ENCODE measurements at regions not wholly inside any gene's neighbourhood (a gene's known extent, or its start where the extent isn't known, plus 50 kb on each side); places are given as distances from the start of the nearest gene placed in this dataset.
A peak's percentile ranks its signal among the peaks of the same experiment; 100 is the strongest.

DNA sequence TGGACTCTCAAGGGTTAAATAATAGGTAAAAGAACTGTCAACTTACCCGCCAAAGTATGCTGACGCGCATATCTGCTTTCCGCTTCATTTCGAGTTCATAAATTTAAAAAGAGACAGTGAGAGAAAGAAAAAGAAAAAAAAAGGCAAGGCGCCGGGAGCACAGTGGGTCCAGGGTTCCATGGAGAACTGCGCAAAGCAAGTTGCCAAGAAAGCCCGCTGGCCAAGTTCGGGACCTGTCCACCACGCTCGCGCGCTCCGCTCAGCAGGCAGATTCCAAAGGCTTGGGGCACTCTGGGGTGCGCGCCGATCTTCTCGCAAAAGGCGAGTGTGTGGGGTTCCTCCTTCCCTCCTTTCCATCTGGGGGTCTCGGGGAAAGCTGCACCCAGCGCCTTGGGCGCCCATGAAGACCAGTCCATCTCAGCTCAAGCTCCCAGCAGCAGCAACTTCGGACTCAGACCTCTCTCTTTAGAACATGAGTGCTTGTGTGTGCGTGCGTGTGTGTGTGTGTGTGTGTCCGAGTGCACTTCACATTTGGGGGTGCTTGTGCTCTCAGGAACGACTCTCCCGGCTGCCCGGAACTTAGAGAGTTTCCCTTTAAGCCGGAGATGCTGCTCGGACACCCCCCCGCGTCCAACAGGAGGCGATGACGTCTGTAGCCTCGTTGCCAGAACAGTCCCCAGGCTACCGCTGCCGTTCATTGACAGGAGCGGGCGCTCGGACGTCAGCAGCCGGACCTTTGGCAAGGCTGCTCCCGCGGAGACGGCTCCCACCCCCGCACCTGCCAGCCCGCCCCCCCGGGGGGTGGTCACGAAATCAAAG lies 180.0 kb downstream of the TBXT start:
- peak in 54 of 58 donors; percentile 38 to 90 (median 72) for DNase-seq

DNA sequence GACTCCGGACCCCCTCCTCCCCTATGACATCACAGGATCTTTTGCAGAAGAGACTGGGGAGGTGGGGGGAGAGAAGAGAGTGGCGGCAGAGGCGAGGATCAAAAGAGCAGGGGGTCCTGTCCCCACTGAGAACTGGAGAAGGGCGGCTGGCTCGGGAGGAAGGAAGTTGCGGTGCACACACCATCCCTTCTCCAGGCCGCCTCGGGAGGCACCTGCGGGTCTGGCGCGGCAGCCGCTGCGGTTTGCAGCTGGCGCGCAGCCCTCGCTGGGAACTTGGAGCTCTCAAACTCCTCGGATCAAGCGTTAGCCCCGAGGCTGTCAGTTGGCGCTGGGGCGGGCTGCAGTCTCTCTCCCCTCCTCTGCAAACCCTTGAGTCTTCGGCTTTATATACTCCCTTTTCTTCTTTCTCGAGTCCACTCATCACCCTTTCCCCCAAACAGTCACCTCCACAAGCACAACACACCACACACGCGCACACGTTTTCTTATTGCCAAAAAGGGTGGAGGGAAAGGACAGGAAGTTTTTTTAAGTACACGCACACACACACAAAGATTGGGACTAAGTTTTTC lies 180.7 kb downstream of the TBXT start:
- peak in 7 of 58 donors; percentile 19 to 50 (median 37) for DNase-seq

DNA sequence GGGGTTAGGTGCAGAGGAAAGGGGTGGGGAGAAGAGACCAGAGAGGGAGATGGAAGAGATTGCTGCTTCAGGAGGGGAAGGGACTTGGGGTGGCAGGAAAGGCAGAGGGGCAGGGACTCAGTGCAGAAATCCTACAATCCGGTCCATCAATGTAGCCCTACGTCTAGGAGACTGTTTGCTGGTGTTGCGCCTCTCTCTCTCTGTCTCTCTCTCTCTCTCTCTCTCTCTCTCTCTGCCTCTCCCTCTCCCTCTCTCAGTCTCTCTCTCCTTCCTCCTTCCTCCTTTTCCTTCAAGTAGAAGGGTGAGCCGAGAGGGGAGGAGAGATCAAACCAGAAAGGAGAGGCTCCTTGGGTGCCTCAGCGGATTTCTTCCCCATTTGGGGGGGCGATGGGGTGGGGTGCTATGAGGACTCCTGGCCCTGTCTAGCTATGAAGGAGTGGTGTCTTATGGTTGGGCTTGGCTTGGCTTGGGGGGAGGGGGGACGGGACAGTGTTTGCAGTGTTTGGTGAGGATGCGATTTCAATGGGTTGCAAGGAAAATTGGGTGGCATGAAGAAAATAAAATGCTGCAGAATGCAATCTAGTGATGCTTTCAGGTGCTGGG lies 181.2 kb downstream of the TBXT start:
- DNase-seq: peak in 6 of 58 donors; percentile 7 to 58 (median 27)

DNA sequence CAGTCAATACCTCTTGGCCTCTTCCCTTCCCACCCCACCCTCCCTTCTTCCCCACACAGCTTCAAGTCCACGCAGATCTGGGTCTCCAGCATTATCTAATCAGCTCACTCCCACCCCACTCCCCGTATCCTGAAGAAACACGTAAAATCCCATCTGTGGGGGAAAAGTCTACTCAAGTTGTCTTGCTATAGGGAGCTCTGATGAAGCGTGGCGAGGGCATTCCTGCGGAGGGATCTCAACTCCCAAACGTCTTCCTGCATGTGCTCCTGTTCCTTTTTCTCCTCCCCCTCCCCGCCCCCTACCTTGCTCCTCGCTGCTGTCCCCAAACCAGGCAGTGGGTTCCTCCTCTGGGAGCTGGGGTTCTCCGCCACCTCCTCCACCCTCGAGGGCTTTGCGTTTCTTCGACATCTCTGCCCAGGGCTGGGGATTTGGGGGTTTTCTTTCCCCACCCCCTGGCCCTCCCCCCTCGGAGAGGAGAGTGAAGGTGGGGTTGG lies 181.8 kb downstream of the TBXT start:
- peak in 9 of 58 donors; percentile 5 to 68 (median 27) for DNase-seq

DNA sequence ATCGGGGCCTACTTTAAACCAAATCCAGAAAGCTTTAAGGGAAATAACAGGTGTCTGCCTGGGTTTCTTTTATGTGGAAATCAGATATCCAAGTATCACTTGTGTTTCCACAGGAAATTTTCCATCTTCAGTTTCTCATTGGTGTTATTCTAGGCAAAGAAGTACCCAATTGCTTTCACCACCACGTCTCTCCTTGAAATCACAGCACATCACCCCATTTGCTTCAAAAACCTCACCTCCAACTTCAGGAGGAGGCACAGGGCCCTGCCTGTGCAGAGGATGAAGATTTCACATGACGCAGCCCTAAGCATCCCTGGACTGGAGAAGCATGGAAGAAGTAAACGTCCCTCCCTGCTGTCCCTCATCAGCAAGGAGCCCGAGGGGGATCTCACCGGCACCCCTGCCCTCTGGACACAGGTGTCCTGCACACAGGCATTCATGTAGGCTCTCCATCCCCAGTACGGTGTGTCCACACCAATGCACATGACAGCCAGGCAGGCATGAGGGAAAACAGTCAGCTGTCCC lies 182.3 kb downstream of the TBXT start:
- no peak for DNase-seq

DNA sequence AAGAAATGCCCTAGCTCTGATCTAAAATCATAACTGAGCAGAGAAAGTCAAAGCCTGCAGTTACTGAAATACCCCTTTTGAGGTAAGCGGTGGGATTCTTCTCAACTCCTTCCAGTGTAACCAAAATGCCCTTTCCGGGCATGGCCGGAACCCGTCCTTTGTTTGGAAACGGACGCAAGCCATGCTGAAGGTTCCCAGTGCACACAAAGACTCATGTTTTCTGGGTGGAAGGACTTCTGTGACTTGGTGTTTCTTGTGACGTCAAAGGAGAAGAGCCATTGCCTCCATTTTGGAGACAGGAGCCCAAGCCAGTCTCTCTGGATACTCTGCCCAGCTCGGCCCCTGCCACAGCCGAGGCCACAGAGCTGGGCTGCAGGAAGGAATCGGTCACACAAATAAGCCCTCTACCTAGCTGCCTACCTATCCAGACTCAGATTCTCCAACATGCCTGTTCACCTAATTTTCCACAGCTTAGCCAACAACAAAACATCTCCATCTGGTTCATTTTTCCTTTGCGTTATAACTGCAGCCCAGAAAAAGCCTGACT lies 182.8 kb downstream of the TBXT start:
- peak in 1 of 58 donors; percentile 8 for DNase-seq

DNA sequence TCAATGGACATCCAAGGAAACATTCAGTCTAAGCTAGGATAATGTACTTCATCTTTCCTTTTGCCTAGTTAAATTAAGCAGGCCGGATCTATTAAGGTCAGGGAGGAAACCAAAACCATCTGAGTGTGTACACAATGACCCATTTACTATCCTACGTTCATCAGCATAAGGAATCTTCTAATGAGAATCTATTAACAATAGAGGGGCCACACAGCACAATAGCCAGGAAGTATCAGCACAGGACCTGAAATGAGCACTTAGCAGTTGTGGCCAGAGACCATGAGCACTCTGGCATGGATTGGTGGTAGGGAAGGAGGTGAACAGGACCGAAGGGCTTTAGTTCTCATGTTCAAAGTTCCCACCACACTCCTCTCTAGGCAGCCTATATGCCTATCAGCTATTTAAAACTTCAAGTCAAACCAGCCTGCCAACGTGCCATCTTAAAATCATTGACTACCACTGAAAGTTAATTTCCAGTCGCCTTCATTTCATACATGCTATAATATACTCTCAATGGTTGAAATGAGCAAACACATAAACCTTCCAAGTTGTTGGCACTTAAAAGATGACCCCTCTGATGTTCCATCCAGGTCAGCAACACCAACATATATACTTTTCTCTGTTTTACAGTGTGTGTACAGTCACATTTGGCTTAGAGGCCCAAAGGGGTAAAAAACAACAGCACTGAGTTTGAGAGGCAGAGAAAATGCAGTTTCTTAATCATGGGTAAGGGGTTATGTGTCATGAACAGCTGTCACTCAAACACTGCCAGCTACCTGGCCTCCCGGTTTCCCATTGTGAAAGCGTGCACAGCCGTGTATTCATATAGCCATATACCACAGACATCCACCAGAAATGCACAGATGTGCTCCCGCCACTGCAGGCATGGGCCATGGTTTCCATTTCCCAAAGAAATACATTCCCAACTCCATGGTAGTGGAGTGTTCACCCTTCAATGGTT lies 184.3 kb downstream of the TBXT start:
- DNase-seq: no peak

DNA sequence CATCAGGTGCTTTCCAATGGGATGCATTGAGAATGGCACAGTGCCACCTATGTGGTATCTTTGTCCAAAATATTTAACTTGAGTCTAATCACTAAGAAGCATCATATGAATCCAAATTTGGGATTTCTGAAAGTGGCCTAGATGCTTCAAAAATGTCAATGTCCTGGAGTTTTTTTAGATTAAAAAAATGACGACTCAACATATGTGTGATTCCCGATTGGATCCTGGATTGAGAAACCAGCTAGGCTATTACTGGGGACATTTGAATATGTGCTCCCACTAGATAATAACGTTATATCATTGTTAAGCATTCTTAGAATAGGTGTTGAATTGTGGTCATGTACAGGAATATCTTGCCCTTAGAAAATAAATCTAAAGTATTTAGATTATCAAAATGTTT lies 189.2 kb downstream of the TBXT start:
- DNase-seq: no peak

DNA sequence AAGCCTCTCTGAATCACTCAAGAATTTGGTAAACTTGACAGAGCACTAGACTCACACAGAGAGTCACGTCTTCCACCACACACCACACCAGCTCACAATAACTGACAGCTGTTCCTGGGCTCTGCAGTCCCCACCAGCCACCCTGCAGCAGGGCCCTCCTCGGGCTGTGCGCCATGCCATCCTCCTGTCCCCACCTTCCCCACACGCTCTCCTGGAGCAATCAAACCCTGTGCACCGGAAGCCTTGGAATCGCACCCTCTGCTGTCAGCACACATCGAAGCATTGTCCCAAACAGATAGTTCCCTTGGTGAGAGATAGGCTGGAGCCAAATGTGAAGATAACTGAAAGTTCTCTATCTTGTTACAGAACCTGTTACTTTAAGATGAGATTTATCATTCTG lies 191.0 kb downstream of the TBXT start:
- no peak for DNase-seq

DNA sequence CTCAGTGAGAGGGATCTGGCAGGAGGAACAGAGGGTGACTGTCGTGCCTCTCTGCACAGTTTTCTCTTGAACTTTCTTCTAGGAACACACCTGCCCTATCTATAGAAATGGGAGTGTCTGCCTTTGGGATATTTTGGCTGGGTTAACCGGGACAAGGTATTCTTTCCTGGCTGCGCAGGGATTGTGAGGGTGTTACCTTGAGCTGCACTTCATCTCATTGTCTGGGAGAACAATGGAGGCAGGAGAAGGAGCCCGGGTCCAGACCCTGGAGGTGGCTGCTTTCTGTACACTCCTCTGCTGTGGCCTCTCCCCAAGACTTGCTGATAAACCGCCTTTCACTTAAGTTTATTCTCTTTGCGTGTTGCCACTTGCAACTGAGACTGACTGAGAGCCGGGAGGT lies 192.8 kb downstream of the TBXT start:
- no peak for DNase-seq

DNA sequence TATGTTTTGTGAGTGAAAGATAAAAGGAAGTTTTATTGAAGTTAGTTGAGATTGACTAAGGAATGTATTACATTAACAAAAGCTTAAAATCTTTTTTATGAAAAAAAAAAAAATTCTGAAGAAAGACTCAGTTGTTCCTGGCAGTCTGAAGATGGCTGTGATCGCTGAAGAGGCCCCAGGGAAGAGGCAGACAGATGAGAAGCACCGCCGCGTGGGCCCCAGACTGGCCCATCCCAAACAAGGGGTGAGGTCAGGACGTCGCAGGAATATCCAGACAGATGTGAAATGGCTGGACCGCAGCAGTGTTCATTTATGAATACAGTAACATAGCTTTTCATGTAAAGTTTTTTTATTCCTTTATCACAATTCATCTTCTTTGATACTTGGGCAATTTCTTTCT lies 194.2 kb downstream of the TBXT start:
- no peak for DNase-seq

DNA sequence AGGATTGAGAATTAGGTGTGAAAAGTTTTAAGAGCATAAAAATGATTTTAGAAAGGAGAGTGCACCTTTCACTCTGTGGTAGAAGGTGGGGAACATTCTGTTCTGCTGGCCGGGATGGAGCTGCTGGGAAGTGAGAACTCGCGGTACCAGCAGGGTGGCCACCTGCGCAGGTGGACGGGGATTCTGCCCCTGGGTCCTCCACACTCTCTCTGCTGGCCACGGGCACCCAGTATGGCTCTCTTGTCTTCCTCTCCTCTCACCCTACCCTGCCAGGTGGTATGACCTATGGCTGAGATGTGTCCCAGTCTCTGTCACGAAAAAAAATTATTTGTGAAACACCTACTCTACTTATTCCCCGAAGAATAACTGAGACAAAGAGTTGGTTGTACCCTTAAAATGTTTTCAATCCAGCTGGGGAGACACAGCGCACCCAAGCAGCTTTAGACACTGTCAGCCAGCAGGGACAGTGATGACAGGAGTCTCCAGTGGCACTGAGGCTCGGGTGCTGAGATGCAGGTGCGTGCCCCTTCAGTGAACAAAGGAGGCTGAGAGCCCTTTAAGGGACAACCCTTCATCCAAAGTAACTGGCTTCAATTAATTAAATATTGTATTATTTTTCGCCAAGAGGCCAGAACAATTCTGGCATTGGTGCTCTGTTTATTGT lies 195.4 kb downstream of the TBXT start:
- DNase-seq: no peak

DNA sequence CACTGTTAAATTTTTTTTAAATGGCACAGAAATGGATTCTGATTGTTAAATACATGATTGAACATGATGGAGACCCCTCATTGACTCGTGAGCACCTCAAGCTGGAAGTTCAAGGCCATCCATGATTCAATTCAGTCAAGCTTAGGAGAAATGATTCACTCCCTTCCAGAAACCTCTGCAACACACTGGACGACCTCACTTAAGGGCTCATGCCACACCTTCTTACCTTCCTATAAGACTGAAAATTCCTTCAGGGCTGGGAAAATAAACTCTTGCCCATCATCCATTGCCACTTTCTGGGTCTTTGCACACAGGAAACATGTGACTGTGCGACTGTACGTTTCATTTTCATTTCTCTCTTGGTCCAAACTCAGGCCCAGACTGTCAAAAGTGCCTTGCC lies 196.4 kb downstream of the TBXT start:
- DNase-seq: no peak

DNA sequence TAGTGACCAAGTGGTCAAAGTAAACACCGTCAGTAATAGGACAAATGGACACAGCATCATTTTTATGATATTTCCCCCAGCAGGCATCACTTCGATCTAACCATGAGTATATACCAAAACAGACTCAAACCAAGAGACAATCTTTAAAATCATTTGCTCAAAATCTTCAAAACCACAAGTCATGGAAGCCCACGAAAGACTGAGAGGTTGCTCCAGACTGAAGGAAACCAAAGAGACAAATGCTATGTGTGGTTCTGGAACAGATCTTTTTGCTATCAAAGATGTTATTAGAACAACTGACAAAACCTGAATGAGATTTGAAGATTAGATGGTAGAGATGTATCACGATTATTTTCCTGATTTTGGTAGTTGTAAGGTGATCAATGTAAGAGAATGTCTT lies 197.7 kb downstream of the TBXT start:
- no peak for DNase-seq

DNA sequence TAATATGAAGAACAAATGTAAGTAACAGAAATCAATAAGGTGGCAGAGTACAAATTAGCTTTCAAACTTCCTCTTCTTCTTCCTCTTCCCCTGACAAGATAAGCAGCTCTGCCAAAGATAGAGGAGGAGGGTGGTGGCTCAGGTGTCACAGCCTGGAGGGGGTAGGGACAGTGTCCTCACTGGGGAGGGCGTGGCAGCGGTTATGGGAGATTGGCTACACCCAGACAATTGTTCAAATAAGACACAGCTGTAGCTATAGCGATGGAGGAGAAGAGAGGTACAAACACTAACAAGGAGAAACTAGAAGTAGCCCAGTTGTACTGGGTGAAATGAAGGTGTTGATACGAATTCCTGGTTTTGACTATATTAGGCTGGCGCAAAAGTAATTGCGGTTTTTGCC lies 198.5 kb downstream of the TBXT start:
- DNase-seq: no peak

DNA sequence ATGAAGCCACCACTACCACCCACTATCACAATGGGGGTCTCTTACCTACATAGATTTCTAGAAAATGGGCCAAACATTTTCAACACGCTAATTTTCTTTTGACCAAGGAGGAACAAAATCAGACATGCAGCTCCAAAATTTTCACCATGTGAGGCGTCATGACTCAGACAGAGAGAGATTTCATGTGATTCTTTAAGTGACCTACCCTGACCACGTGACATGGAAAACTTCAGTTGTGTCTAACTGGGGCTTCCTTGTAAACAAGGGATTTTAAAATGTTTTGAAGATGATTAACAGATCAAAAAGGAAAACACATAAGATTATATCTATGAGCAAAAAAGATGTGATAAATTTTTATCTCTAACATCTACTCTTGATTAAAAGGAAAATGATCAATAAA lies 199.2 kb downstream of the TBXT start:
- no peak for DNase-seq

DNA sequence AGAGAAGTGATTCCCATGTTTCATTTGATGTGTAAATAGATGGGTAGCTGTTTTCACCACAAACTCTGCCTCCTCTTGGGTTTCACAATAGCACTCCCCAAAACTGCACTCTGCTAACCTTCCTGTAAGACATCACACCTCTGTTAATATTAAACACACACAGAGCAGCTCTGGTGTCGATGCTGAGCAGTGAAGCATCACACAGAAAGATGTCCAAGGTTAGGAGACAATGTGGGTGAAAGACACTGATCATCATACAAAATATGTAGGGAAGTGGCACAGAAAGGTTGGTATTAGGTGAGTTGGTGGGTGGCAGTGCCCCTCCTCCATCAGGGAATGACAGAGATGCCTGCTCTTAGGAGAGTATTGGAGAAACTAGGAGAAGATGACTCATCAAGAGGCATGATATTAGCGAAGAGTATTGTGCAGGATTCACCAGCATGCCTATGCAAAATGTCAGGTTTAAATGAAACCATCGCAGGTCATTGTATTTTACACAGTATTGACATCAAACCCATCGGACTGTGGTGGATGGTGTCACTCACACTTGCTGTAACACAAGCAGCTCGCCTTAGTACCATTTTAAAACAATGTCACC lies 199.7 kb downstream of the TBXT start:
- no peak for DNase-seq

DNA sequence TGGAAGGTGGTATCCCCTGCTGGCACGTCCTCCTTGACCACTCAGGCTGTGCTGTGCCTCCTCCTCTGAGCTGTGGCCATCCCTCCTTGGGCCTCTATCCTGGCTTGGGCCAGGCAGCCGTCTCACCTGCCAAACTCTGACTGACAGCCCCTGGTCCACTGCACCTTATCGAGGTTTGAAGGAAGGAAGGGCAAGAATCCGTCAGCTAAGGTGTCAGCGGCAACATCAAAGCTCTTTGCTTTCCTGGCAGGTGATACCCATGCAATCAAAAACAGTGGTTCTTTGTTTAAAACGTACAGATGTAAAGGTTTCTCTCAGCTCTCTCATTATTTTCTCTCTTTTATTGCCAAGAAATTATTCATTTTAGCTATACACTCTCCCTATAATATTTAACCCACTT lies 203.9 kb downstream of the TBXT start:
- DNase-seq: no peak

DNA sequence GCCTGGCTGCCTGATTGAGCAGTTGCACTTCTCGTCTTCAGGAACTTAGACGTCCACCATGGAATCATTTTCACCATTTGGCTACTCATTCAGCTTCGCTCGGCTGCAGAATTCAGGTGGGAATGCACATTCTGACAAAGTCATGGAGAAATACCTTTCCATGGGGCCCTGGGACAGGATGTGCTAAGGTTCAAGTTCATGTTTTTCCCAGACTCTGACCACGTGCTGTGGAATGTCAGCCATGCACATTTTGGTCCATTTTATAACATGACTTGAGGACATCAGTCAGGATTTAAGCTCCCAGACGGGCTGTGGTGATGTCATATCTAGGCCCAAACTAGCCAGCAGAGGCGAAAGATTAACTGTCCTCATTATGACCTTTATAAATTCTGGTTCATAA lies 205.3 kb downstream of the TBXT start:
- no peak for DNase-seq

DNA sequence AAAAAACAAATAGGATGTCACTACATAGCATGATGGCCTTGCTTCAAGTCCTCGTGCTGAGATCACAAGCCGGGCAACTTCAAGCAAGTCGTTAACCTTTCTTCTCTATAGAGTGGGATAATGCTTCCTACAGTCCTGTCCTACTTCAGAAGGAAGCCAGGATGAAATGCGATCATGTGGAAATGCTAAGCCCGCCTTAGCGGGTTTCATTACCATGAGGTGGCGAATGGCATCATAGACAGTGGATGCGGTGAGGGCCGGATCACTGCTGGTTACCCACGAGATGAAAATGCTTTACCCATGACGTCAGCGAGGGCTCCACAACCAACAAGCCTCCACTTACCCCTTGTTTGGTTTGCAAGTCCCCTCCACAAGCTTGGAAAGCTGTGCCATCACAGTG lies 206.4 kb downstream of the TBXT start:
- no peak for DNase-seq
